ENCODE measurements at regions not wholly inside any gene's neighbourhood (a gene's known extent, or its start where the extent isn't known, plus 50 kb on each side); places are given as distances from the start of the nearest gene placed in this dataset.

DNA sequence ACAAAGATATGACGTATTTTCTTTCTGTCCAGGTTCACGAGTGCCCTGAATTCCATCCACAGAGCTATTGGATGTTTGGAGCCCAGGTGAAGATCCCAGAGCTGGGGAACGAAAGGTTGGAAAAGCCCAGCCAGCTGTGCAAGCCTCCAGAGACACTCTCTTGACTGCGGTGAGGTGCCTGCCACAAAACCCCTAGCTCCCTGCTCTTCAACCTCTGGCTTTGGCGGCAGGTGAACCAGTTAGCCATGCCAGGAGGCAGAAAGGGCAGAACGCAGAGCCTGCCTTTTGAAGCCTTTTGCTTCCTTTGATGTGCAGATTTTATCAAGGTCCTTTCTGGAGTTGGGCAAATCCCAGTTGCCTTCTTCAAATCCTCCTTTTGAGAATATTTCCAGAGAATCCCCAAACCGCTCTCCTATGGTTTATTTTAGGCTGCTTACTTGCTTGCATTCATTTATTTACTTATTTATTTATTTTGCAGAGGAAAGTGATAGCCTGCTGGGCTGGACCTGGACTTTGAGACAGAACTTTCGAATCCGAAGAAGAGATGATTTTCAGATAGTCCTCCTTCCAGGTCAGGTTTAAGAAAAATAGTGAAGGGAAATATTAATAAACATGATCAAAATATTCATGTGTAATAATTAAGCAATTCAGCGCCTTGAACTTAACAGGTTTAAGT lies 411.2 kb upstream of the TBX3 start:
- no peak for ATAC-seq
- 0 out of 2 replicates have a peak, but pooled peaks cover 5% of the 10 kb centered on the region for H3K27me3 ChIP-seq (ENCODE audit: insufficient read depth, low read length)
- no peak for DNase-seq (ENCODE audit: low read depth, low spot score)
- no peaks in the 10 kb centered on the region for H3K9me2 ChIP-seq (ENCODE audit: insufficient read depth)
- BruUV-seq (replicated peaks): no TSS peak
- H2AFZ ChIP-seq (ENCODE audit: low read depth, low read length, poor library complexity, severe bottlenecking): no peak overlapping the region
- H3K9ac ChIP-seq (ENCODE audit: low read length): no peak overlapping the region
- no peaks in the 10 kb centered on the region for H3K9me3 ChIP-seq (ENCODE audit: control insufficient read depth in 1 of 2, insufficient read depth in 1 of 2, low read depth in 1 of 2, low read length in 2 of 2)
- RAD21 ChIA-PET (ENCODE audit: low non-redundant PET in 1 of 2, low total read pairs in 2 of 2, uncharacterized antibody in 2 of 2, unreplicated experiment in 2 of 2): no interaction called here
- H3K4me2 ChIP-seq (ENCODE audit: low read length): no peak overlapping the region
- no peak overlapping the region for H3K27ac ChIP-seq (ENCODE audit: low read depth, low read length)
- no peaks in the 10 kb centered on the region for H3K4me1 ChIP-seq (ENCODE audit: control insufficient read depth in 1 of 2, insufficient read depth in 2 of 2, low read length in 2 of 2)
- H3K79me2 ChIP-seq (ENCODE audit: insufficient read depth, low read length): no peaks in the 10 kb centered on the region
- intact Hi-C loops (cut with micrococcal nuclease): no loop called here
- POLR2A ChIA-PET: no interaction called here
- no peak for TF ChIP-seq JUND (IDR thresholded peaks at IDR 0.05)
- TF ChIP-seq, protein P1, sequence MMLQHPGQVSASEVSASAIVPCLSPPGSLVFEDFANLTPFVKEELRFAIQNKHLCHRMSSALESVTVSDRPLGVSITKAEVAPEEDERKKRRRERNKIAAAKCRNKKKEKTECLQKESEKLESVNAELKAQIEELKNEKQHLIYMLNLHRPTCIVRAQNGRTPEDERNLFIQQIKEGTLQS (IDR thresholded peaks at IDR 0.05): no peak
- TF ChIP-seq SP1 (IDR thresholded peaks at IDR 0.05; ENCODE audit: low read depth): no peak
- no peak for TF ChIP-seq CEBPB (IDR thresholded peaks at IDR 0.05; ENCODE audit: low read depth)
- no peak for TF ChIP-seq TCF7L2 (IDR thresholded peaks at IDR 0.05; ENCODE audit: borderline replicate concordance, extremely low read depth, insufficient read depth, insufficient read length)
- no peak for TF ChIP-seq SRF (IDR thresholded peaks at IDR 0.05; ENCODE audit: low read depth)
- no peak for TF ChIP-seq YY1 (IDR thresholded peaks at IDR 0.05; ENCODE audit: extremely low read depth, insufficient replicate concordance, low read depth, low read length)
- TF ChIP-seq POLR2AphosphoS5 (IDR thresholded peaks at IDR 0.05; ENCODE audit: low read depth, low read length): no peak
- no peak for TF ChIP-seq RAD21 (IDR thresholded peaks at IDR 0.05; ENCODE audit: low read depth)
- no peak for TF ChIP-seq POLR2A (IDR thresholded peaks at IDR 0.05; ENCODE audit: borderline replicate concordance, extremely low read depth, insufficient read depth, insufficient read length)
- no peak for TF ChIP-seq ZNF274 (IDR thresholded peaks at IDR 0.05; ENCODE audit: low read depth, low read length)
- TF ChIP-seq, protein P2, sequence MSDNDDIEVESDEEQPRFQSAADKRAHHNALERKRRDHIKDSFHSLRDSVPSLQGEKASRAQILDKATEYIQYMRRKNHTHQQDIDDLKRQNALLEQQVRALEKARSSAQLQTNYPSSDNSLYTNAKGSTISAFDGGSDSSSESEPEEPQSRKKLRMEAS (IDR thresholded peaks at IDR 0.05): no peak
- no peak for TF ChIP-seq EGR1 (IDR thresholded peaks at IDR 0.05; ENCODE audit: low read depth)
- no peak for TF ChIP-seq EZH2phosphoT487 (IDR thresholded peaks at IDR 0.05; ENCODE audit: borderline replicate concordance)
- H4K20me1 ChIP-seq (ENCODE audit: insufficient read depth): no peaks in the 10 kb centered on the region
- no peak overlapping the region for H3K4me3 ChIP-seq (replicated peaks in 1 of 2; ENCODE audit: low read depth in 1 of 2, low read length in 2 of 2)
- no peaks in the 10 kb centered on the region for H3K36me3 ChIP-seq (ENCODE audit: control insufficient read depth in 1 of 2, insufficient read depth in 2 of 2, low read length in 2 of 2)
- CTCF ChIA-PET: no interaction called here

Data from HCT116 (cell line).